Heart left ventricle (tissue), 16 donors: ENCODE measurements at regions not wholly inside any gene's neighbourhood (a gene's known extent, or its start where the extent isn't known, plus 50 kb on each side); places are given as distances from the start of the nearest gene placed in this dataset.

ENCODE experiments used
- ATAC-seq, 4 donors: fragments of 200-7000 bp; cut with Tn5 transposase; one replicate each; pipeline ENCODE4 v1.9.1; 2020 to 2022; ENCODE audit warnings: moderate library complexity in 4 of 4, mild to moderate bottlenecking in 3 of 4, moderate number of reproducible peaks in 1 of 4
- DNase-seq, 5 donors: peaks; one replicate each; pipeline ENCODE4 v3.0.0-alpha.2; 2020
- H3K27ac ChIP-seq, 12 donors: fragments of 200-600 bp; sonication (generic) in 4 of 12; one replicate each; pipeline versions ENCODE4 v1.5.0 to v1.8.0; 2016 to 2022; ENCODE audit warnings: mild to moderate bottlenecking in 2 of 12
- H3K27me3 ChIP-seq, 9 donors: fragments of 200-600 bp; sonication (generic) in 2 of 9; one replicate each; pipeline versions ENCODE4 v1.5.1 to v1.8.0; 2016 to 2022; ENCODE audit warnings: mild to moderate bottlenecking in 3 of 9
- H3K36me3 ChIP-seq, 9 donors: fragments of 200-600 bp; sonication (generic) in 2 of 9; one replicate each; pipeline versions ENCODE4 v1.5.0 to v1.8.0; 2018 to 2022; ENCODE audit warnings: mild to moderate bottlenecking in 2 of 9
- H3K4me1 ChIP-seq, 12 donors: fragments of 200-600 bp; sonication (generic) in 4 of 12; one replicate each; pipeline versions ENCODE4 v1.5.0 to v1.8.0; 2016 to 2022; ENCODE audit warnings: mild to moderate bottlenecking in 3 of 12
- H3K4me3 ChIP-seq, 12 donors: fragments of 200-600 bp; sonication (generic) in 4 of 12; one replicate each; pipeline versions ENCODE4 v1.5.0 to v1.8.0; 2017 to 2022; ENCODE audit warnings: mild to moderate bottlenecking in 9 of 12, moderate library complexity in 4 of 12
- H3K9me3 ChIP-seq, 12 donors: fragments of 200-600 bp; sonication (generic) in 4 of 12; one replicate each; pipeline versions ENCODE4 v1.5.0 to v1.8.0; 2016 to 2022; ENCODE audit warnings: mild to moderate bottlenecking in 1 of 12
- POLR2A ChIP-seq, 2 donors: fragments of 450-650 bp; IDR thresholded peaks; one replicate each; pipeline ENCODE4 v1.6.1; 2017; ENCODE audit warnings: antibody characterized with exemption in 2 of 2, mild to moderate bottlenecking in 2 of 2, moderate library complexity in 2 of 2
- WGBS, 4 donors: extraction: QIAGEN DNeasy Blood & Tissue Kit in 2 of 4; methylation state at CpG; one replicate each; pipeline versions ENCODE4 v1.1.5 to v1.1.7; 2013 to 2018; 5-methylcytosine and 5-hydroxymethylcytosine counted together
- intact Hi-C, 10 donors: fragments of 100-400 bp; cut with DNase I; formaldehyde crosslinking; loops; one replicate each; pipeline versions ENCODE4 v1.11.1 to v1.14.2; 2022
- TF ChIP-seq, protein P1 (sequence below), 12 donors: fragments of 200-600 bp; sonication (generic) in 4 of 12; IDR thresholded peaks; one replicate each; pipeline versions ENCODE4 v1.5.0 to v1.8.0; 2018 to 2022; ENCODE audit warnings: antibody characterized with exemption in 12 of 12, mild to moderate bottlenecking in 5 of 12
- donor health status: ischemic (EF 13 %, LVEDD 7.1; RV severe dilation, severe dysfunction).
- donor health status: healthy with polysubstance abuse.
- donor health status: DM: no; HTN: yes; CAD: no.
- donor health status: DM: no; HTN: no; CAD: no.
- donor health status: ischemic (EF 25% LVEDD 6.9; RV normal size, moderate dysfunction).
- donor health status: ischemic (EF 25% LVEDD 5.7; RV mildly dilated, moderate dysfunction).
- donor health status: healthy.
- donor health status: DM: yes; HTN: yes; CAD: no.
- donor health status: ischemic (EF 35%, LVEDD 5.7; RV mildly dilated, moderate dysfunction).
- donor health status: nonischemic (EF 11% LVEDD 7.7; RV severe dilation, severe dysfunction).
- donor health status: DM: yes; HTN: yes; CAD: no.
- donor health status: PGD.
- donor health status: ischemic (EF 29% LVEDD 5.4; RV normal size, mild dysfunction).
- donor health status: nonischemic (EF 23%, LVEDD 6.1; RV moderate dilation, normal function).

DNA sequence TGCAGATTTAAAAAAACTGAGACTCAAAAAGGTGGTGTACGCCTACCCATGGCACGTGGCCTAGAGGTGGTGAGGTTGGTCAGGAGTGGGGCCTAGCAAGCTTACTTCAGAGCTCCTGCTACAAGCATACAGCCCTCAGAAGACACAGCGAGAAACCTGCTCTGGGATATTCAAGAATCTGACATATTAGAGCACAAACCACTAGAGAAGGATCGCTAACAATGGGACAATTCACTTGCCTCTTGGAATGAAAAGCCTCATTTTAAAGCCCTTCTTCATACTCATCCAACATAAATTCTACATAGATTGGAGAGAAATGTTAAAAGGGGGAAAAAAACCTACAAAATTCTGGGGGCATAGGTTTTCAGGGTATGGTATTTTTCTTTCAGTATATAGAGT is 118.0 kb upstream of the ARHGEF3 start:
- H3K27ac ChIP-seq: no peak overlapping the region
- no peaks in the 10 kb centered on the region for H3K36me3 ChIP-seq
- no peak for TF ChIP-seq POLR2A (IDR thresholded peaks at IDR 0.05)
- TF ChIP-seq, protein P1, sequence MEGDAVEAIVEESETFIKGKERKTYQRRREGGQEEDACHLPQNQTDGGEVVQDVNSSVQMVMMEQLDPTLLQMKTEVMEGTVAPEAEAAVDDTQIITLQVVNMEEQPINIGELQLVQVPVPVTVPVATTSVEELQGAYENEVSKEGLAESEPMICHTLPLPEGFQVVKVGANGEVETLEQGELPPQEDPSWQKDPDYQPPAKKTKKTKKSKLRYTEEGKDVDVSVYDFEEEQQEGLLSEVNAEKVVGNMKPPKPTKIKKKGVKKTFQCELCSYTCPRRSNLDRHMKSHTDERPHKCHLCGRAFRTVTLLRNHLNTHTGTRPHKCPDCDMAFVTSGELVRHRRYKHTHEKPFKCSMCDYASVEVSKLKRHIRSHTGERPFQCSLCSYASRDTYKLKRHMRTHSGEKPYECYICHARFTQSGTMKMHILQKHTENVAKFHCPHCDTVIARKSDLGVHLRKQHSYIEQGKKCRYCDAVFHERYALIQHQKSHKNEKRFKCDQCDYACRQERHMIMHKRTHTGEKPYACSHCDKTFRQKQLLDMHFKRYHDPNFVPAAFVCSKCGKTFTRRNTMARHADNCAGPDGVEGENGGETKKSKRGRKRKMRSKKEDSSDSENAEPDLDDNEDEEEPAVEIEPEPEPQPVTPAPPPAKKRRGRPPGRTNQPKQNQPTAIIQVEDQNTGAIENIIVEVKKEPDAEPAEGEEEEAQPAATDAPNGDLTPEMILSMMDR (IDR thresholded peaks at IDR 0.05): no peak
- WGBS, 4 donors: 82 to 98% (median 94%) methylated on average over 4 of the region's 4 CpGs
- ATAC-seq: no peak
- H3K27me3 ChIP-seq: no peaks in the 10 kb centered on the region
- intact Hi-C loops: loop anchor here in 5 of 10 donors (5.0 to 10.0 kb wide), 5 partner anchors 62 to 122 kb away; partner anchors contain the start of gene ARHGEF3 (in 4 of the 5)
- DNase-seq: no peak
- H3K4me3 ChIP-seq: no peak overlapping the region
- H3K4me1 ChIP-seq: peaks cover 1 to 71% (median 38%) of the 10 kb centered on the region in 12 donors
- H3K9me3 ChIP-seq: no peaks in the 10 kb centered on the region

GRCh38 chr3:56919137-56919796 is 117.5 kb upstream of the ARHGEF3 start:
- no peak for DNase-seq
- H3K4me3 ChIP-seq: no peak overlapping the region
- TF ChIP-seq POLR2A (IDR thresholded peaks at IDR 0.05): no peak
- TF ChIP-seq, protein P1 (IDR thresholded peaks at IDR 0.05): no peak
- H3K36me3 ChIP-seq: no peaks in the 10 kb centered on the region
- intact Hi-C loops: loop anchor here in 4 of 10 donors (5.0 to 10.0 kb wide), 4 partner anchors 62 to 122 kb away; partner anchors contain the start of gene ARHGEF3 (in 3 of the 4)
- H3K4me1 ChIP-seq: peaks cover 0 to 66% (median 36%) of the 10 kb centered on the region in 12 donors
- H3K27me3 ChIP-seq: no peaks in the 10 kb centered on the region
- no peaks in the 10 kb centered on the region for H3K9me3 ChIP-seq
- 84 to 89% (median 87%) methylated on average over 5 of the region's 5 CpGs for WGBS, 4 donors
- no peak overlapping the region for H3K27ac ChIP-seq
- ATAC-seq: no peak

- Histone ChIP-seq H3K27me3 (no peaks in the 10 kb centered on the region), H3K36me3 (no peaks in the 10 kb centered on the region), H3K4me1 (peaks cover 0 to 55% (median 26%) of the 10 kb centered on the region in 12 donors), H3K27ac (peak overlapping the region in 2 of 12 donors; percentile 69 to 78), H3K4me3 (no peak overlapping the region), H3K9me3 (no peaks in the 10 kb centered on the region)
- 65 to 76% (median 70%) methylated on average over 7 of the region's 7 CpGs for WGBS, 4 donors
- no peak for ATAC-seq
- intact Hi-C loops: loop anchor here in 4 of 10 donors (5.0 to 10.0 kb wide), 4 partner anchors 61 to 121 kb away; partner anchors contain the start of gene ARHGEF3 (in 3 of the 4)
- no peak for DNase-seq
- no peak for TF ChIP-seq POLR2A (IDR thresholded peaks at IDR 0.05)
- TF ChIP-seq, protein P1 (IDR thresholded peaks at IDR 0.05): no peak
Measured at GRCh38 chr3:56918111-56918568, 116.4 kb upstream of the ARHGEF3 start.

DNA sequence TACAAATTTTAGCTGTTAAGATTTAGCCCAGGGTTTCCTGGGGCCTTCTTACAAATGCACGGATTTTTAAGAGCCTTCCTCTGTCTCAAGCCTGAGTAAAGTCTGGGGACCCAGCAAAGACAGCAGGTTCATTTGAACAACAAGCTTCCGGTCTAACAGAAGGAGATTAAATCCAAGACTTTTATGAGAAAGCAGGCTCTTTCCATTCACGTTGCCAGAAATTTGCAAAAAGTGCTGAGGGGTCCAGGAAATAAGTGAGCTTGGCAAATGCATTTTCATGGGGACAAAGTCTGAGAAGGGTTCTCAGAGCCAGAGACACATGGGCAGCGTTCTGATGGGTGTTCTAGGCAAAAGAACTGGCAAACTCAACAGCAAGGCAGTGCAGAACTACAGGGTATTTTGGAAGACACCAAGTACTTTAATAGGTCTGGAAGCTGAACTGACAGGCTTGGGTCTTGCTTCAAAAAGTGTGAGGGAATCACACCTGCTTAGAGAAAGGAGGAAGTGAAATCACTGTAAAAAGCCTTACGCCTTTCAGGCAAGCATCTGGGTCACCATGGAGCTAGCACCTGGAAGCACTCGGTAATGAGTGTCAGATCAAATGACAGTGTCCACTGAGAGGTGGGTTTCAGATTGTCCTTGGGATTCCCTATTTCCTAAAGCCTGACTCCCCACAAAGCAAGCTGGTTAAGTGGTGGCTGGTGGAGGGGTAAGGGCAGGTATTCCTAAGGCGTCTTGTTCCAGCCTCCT is 115.8 kb upstream of the ARHGEF3 start:
- no peak for ATAC-seq
- intact Hi-C loops: loop anchor here in 4 of 10 donors (5.0 to 10.0 kb wide), 4 partner anchors 60 to 120 kb away; partner anchors contain the start of gene ARHGEF3 (in 3 of the 4)
- no peak overlapping the region for H3K4me3 ChIP-seq
- TF ChIP-seq POLR2A (IDR thresholded peaks at IDR 0.05): no peak
- H3K9me3 ChIP-seq: no peaks in the 10 kb centered on the region
- WGBS, 4 donors: 72 to 82% (median 78%) methylated on average over 7 of the region's 7 CpGs
- no peaks in the 10 kb centered on the region for H3K27me3 ChIP-seq
- peaks cover 0 to 49% (median 21%) of the 10 kb centered on the region in 12 donors for H3K4me1 ChIP-seq
- DNase-seq: no peak
- no peaks in the 10 kb centered on the region for H3K36me3 ChIP-seq
- peak overlapping the region in 8 of 12 donors; percentile 43 to 78 (median 66) for H3K27ac ChIP-seq
